Upper lobe of left lung (tissue), 6 donors: ENCODE measurements at regions not wholly inside any gene's neighbourhood (a gene's known extent, or its start where the extent isn't known, plus 50 kb on each side); places are given as distances from the start of the nearest gene placed in this dataset.

Experiments
- ATAC-seq, 2 donors: fragments of 200-7000 bp; cut with Tn5 transposase; one replicate each; pipeline ENCODE4 v1.9.1; 2022; ENCODE audit warnings: mild to moderate bottlenecking in 2 of 2, moderate library complexity in 2 of 2; ENCODE audit not compliant: low FRiP score in 2 of 2
- DNase-seq, 2 donors: peaks; one replicate each; pipeline ENCODE4 v3.0.0-alpha.2; 2019 to 2020
- H3K27ac ChIP-seq, 4 donors: fragments of 200-600 bp; sonication (generic); one replicate each; pipeline ENCODE4 v1.5.1; 2016 to 2019
- H3K27me3 ChIP-seq, 4 donors: fragments of 200-600 bp; sonication (generic); one replicate each; pipeline ENCODE4 v1.5.1; 2017 to 2019
- H3K36me3 ChIP-seq, 4 donors: fragments of 200-600 bp; sonication (generic); one replicate each; pipeline ENCODE4 v1.5.1; 2016 to 2019
- H3K4me1 ChIP-seq, 4 donors: fragments of 200-600 bp; sonication (generic); one replicate each; pipeline ENCODE4 v1.5.1; 2018 to 2019
- H3K4me3 ChIP-seq, 4 donors: fragments of 200-600 bp; sonication (generic); one replicate each; pipeline ENCODE4 v1.5.1; 2017 to 2019; ENCODE audit warnings: mild to moderate bottlenecking in 2 of 4, moderate library complexity in 1 of 4
- H3K9me3 ChIP-seq, 4 donors: fragments of 200-600 bp; sonication (generic); one replicate each; pipeline ENCODE4 v1.5.1; 2018 to 2019
- EP300 ChIP-seq, 4 donors: sonication (generic); formaldehyde crosslinking; IDR thresholded peaks; one replicate each; pipeline ENCODE4 v1.5.1; 2017; ENCODE audit warnings: antibody characterized with exemption in 4 of 4, control low read depth in 2 of 4
- POLR2A ChIP-seq, 4 donors: fragments of 450-650 bp; IDR thresholded peaks; one replicate each; pipeline ENCODE4 v1.5.1; 2016 to 2017; ENCODE audit warnings: antibody characterized with exemption in 4 of 4, mild to moderate bottlenecking in 2 of 4
- POLR2AphosphoS5 ChIP-seq, 2 donors: sonication (generic); formaldehyde crosslinking; IDR thresholded peaks; one replicate each; pipeline ENCODE4 v1.5.1; 2017; ENCODE audit warnings: antibody characterized with exemption in 2 of 2
- WGBS, 2 donors: methylation state at CpG; one replicate each; pipeline ENCODE4 v1.1.5; 2017 to 2018; 5-methylcytosine and 5-hydroxymethylcytosine counted together
- TF ChIP-seq, protein P1 (sequence below), 6 experiments: fragments of 450-650 bp in 4 of 6; fragments of 200-600 bp in 2 of 6; sonication (generic) in 2 of 6; IDR thresholded peaks; one replicate each; pipeline ENCODE4 v1.5.1; 2016 to 2019; ENCODE audit warnings: antibody characterized with exemption in 6 of 6
- donor health status: DM: no; HTN: no; CAD: no; lungs with moderate emphysema.
- donor health status: DM: no; HTN: yes; CAD: no; lungs with severe emphysema.

DNA sequence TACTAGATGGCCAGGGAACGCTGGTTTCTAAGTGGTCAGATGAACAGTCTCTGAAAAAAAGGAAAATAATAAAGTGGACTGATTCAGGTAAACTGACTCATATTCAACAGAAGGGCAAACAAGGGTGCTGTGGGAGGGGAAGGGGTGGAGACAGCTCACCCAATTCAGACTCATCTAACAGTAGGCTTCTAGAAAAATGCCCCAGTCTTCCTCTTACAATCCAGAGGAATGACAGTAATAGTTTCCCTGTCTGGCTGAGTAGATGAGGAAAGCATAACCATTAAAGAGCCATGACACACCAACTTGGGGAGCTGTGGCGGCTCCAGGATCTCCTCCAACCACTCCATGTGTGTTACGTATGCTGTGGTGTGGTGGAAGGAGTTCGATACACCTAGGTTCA is 231.4 kb upstream of the UMPS start:
- no peak overlapping the region for H3K4me3 ChIP-seq
- DNase-seq (no peak), ATAC-seq (no peak)
- H3K27me3 ChIP-seq, result no peaks in the 10 kb centered on the region
- H3K27ac ChIP-seq, result no peak overlapping the region
- no peaks in the 10 kb centered on the region for H3K36me3 ChIP-seq
- WGBS, 2 donors, result 88 to 92% methylated on average over 4 of the region's 4 CpGs
- peaks cover 0 to 2% (median under 1%) of the 10 kb centered on the region in 4 donors for H3K4me1 ChIP-seq
- no peaks in the 10 kb centered on the region for H3K9me3 ChIP-seq
- TF ChIP-seq EP300 (IDR thresholded peaks at IDR 0.05), result no peak
- TF ChIP-seq POLR2AphosphoS5 (IDR thresholded peaks at IDR 0.05), result no peak
- no peak for TF ChIP-seq POLR2A (IDR thresholded peaks at IDR 0.05)
- TF ChIP-seq, protein P1, sequence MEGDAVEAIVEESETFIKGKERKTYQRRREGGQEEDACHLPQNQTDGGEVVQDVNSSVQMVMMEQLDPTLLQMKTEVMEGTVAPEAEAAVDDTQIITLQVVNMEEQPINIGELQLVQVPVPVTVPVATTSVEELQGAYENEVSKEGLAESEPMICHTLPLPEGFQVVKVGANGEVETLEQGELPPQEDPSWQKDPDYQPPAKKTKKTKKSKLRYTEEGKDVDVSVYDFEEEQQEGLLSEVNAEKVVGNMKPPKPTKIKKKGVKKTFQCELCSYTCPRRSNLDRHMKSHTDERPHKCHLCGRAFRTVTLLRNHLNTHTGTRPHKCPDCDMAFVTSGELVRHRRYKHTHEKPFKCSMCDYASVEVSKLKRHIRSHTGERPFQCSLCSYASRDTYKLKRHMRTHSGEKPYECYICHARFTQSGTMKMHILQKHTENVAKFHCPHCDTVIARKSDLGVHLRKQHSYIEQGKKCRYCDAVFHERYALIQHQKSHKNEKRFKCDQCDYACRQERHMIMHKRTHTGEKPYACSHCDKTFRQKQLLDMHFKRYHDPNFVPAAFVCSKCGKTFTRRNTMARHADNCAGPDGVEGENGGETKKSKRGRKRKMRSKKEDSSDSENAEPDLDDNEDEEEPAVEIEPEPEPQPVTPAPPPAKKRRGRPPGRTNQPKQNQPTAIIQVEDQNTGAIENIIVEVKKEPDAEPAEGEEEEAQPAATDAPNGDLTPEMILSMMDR (IDR thresholded peaks at IDR 0.05), result no peak

DNA sequence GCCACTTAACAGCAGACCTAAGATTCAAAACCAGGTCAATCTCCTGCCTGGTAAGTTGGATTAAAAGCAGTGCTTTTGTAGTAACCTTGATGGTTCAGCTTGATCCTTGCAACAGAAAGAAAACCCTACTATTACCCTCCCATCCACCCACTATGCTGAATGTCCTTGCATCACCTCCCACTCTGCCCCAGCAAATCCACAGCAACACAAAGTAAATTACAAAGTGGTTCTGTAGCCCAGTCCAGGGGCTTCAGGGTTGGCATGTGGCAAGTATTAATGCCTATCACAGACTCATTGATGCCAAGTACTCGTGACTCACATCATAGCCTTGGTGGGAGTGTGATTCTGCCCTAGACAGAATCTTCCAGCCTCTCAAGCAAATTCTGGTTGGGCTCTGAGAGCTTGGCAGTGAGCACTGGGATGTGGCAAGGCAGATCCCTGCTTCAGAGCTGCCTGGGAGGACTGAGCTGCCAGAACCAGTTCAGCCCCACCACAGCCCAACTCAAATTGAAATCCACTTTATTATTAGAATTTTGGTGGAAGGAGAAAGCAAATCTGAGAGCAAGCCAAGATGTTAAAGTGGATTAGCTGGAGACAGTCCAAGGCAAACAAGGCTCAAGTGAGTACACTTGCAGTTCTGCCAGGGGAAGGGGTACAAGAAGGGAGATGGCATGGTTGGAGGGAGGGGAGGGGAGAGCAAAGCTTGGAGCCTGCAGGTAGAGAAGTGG is 225.8 kb upstream of the UMPS start:
- H3K4me3 ChIP-seq, result no peak overlapping the region
- ATAC-seq, result peak; percentile 29 to 75
- WGBS, 2 donors, result 55 to 60% methylated on average over 1 of the region's 1 CpG
- peak in 1 of 2 donors; percentile 44 for DNase-seq
- no peaks in the 10 kb centered on the region for H3K9me3 ChIP-seq
- peaks cover 0 to 13% (median 7%) of the 10 kb centered on the region in 4 donors for H3K4me1 ChIP-seq
- no peak overlapping the region for H3K27ac ChIP-seq
- no peak for TF ChIP-seq EP300 (IDR thresholded peaks at IDR 0.05)
- no peak for TF ChIP-seq POLR2AphosphoS5 (IDR thresholded peaks at IDR 0.05)
- TF ChIP-seq, protein P1 (IDR thresholded peaks at IDR 0.05), result no peak
- TF ChIP-seq POLR2A (IDR thresholded peaks at IDR 0.05), result no peak
- H3K36me3 ChIP-seq, result no peaks in the 10 kb centered on the region
- no peaks in the 10 kb centered on the region for H3K27me3 ChIP-seq

- no peaks in the 10 kb centered on the region for H3K9me3 ChIP-seq
- no peak for TF ChIP-seq POLR2A (IDR thresholded peaks at IDR 0.05)
- TF ChIP-seq, protein P1 (IDR thresholded peaks at IDR 0.05), result no peak
- no peak for TF ChIP-seq POLR2AphosphoS5 (IDR thresholded peaks at IDR 0.05)
- TF ChIP-seq EP300 (IDR thresholded peaks at IDR 0.05), result no peak
- peaks cover 0 to 1% (median 0%) of the 10 kb centered on the region in 4 donors for H3K4me1 ChIP-seq
- DNase-seq, result no peak
- no peak for ATAC-seq
- H3K27ac ChIP-seq, result no peak overlapping the region
- H3K27me3 ChIP-seq, result no peaks in the 10 kb centered on the region
- H3K4me3 ChIP-seq, result no peak overlapping the region
- 80 to 92% methylated on average over 4 of the region's 4 CpGs for WGBS, 2 donors
- H3K36me3 ChIP-seq, result no peaks in the 10 kb centered on the region
Measured at GRCh38 chr3:124509884-124510283, 220.4 kb upstream of the UMPS start.

DNA sequence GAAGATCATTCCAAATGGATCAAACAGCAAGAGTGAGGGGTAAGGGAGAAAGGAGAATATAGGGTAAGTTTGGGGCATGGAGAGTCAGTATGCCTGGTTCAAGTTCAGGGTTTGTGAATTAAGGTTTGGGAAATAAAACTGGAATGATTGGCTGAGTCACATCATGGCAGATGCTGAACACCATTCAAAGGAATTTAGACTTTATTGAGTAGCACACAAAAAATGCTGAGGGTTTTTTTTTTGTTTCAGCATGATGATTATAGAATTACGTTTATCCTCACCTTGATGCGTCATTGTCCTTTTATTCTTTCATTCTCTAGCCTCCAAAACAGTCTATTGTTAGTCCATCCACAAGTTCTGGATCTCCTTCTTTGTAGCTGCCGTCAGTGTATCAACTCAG is 220.0 kb upstream of the UMPS start:
- Histone ChIP-seq H3K27ac (no peak overlapping the region), H3K4me1 (no peaks in the 10 kb centered on the region), H3K4me3 (no peak overlapping the region), H3K36me3 (no peaks in the 10 kb centered on the region), H3K9me3 (no peaks in the 10 kb centered on the region), H3K27me3 (no peaks in the 10 kb centered on the region)
- ATAC-seq (no peak), DNase-seq (no peak)
- no peak for TF ChIP-seq POLR2A (IDR thresholded peaks at IDR 0.05)
- no peak for TF ChIP-seq EP300 (IDR thresholded peaks at IDR 0.05)
- TF ChIP-seq, protein P1 (IDR thresholded peaks at IDR 0.05), result no peak
- no peak for TF ChIP-seq POLR2AphosphoS5 (IDR thresholded peaks at IDR 0.05)
- WGBS, 2 donors, result 90 to 96% methylated on average over 3 of the region's 3 CpGs
